GM19463 (cell line): ENCODE measurements at regions not wholly inside any gene's neighbourhood (a gene's known extent, or its start where the extent isn't known, plus 50 kb on each side); places are given as distances from the start of the nearest gene placed in this dataset.

Experiments used
- ATAC-seq: cut with Tn5 transposase; IDR thresholded peaks from one replicate; pipeline ENCODE4 v1.9.1; 2021; ENCODE audit warnings: mild to moderate bottlenecking, moderate library complexity; ENCODE audit not compliant: unreplicated experiment

DNA sequence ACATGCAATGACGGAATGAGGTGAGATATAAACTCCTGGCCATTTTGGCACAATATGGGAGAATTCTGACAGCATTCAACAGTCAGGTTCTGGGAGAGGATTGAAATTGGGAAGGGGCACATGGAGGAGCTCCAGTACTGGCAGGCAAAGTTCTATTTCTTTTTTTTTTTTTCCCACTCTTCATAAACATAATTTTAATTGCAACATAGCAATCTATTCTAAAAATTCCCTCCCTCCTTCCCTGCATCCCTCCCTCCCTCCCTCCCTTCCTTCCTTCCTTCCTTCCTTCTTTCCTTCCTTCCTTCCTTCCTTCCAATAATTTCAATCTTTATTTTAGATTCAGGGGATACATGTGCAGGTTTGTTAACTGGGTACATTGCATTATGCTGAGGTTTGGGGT, 93.2 kb downstream of the PTCSC3 start:
- no peak for ATAC-seq

DNA sequence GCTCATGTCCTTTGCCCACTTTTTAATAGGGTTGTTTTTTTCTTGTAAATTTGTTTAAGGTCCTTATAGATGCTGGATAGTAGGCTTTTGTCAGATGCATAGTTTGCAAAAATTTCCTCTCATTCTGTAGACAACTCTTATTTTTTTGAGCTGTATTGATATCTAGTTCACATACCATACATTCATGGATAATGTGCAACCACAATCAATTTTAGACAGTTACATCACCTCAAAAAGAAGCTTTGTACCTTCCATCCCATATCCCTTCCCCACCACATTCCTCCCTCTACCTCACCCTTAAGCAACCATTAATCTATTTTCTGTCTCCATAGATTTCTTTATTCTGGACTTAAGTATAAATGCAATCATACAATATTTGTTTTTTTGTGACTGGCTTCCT, 98.4 kb downstream of the PTCSC3 start:
- ATAC-seq: no peak

GRCh38 chr14:36076197-36076596, 100.3 kb downstream of the PTCSC3 start:
- ATAC-seq: no peak

DNA sequence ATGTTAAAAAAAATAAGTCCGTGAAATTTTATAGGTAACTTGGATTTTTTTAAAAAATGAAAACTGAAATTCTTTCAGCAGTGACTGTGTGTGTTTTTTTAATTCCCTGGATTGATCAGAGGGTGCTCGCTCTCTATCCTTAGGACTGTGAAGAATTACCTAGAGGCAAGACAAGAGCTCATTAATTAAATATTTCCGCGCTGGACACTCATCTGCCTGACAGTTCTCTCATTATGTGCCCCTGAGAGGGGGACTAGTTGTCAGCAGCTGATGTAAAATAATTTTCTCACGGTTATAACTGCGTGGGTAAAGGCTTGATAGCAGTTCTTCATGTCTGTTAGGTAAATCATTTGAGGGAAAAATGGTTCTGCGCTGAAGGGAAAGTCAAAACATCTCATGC, 101.3 kb downstream of the PTCSC3 start:
- ATAC-seq: no peak

DNA sequence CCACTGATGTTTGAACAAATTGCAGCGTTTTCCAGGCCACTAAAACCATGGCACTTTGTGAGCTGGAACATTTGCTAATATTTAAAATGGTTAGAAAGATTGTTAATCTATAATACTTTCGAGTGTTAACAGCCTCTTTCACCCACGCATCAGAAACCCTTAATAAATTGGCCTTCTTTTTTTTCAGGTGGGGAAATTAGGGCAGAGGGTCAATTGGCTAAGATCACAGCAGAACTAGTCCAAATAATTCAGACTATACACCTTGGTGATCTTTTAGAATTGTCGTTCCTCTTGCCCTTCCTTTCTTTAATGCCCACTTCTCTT, 105.8 kb downstream of the PTCSC3 start:
- no peak for ATAC-seq

- peak; percentile 82 for ATAC-seq
Measured at GRCh38 chr14:36070031-36070719, 106.3 kb downstream of the PTCSC3 start.

DNA sequence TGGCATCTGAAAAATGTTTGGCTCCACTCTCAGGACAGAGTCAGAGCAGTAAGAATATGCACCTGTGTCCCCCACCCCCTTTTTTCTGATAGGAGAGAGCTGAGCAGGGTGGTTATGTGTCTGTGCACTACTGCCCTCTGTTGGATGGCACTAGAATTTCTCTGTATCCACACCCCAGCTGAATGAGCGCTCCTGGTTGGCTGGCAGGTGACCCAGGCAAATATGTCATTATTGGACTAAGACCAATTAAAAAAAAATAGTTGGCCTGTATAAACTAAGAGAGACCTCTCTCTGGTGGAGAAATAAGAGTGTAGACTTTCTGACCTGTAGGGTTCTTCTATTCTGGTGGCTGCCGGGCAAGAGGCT, 107.0 kb downstream of the PTCSC3 start:
- ATAC-seq: peak; percentile 68

GRCh38 chr14:36068777-36069534, 107.6 kb downstream of the PTCSC3 start:
- ATAC-seq: peak; percentile 10

DNA sequence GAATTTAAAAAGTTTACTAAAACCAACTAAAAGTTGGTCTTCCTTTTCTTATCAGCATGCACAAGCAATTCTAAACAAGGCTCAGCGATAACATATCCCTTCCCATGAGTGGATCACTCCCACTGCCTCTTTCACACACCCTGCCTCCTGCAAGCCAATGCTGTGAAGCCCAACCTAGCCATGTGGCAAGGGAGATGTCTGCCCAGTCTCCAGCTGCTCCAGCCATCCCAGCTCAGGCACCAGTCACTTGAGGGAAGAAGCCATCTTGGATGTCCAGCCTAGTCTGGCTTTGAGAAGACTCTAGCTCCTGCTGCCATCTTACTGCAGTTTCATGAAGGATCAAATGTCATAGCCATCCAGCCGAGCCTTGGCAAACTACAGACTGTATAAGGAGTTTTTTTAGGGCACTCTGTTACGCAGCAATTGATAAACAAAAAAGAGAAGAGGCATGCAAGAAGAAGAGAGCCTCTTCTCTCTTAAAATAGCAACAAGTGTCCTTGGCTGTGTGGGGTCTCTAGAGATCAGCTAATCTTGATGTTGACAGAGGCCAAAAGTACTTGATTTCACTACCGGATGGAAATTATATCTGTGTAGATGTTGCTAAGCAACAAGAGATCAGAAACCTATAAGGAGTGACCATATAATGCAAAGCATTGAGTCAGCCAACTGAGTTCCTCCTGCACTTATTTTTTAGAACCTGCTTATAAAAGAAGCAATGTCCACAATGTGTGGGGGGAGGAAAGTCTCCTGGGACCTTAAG, 108.9 kb downstream of the PTCSC3 start:
- no peak for ATAC-seq

DNA sequence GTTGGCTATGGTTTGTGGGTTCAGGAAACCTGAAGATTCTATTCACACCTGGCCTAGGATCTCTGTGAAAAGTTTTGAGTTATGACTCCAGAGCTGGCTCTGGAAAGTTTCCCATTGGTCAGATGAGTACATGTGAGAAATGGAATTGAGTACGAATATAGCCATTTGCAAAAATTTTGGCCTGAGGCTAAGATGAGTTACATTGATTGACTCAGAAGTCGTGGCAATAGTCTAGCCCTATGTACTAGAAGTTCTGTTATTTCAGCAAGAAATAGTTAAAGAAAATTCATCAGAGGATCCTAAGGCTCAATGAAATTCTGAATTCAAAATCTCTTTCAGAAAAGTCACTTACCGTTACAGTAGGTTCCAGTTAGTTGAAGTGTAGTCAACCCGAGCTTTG, 109.9 kb downstream of the PTCSC3 start:
- ATAC-seq: no peak

GRCh38 chr14:36065831-36066230, 110.7 kb downstream of the PTCSC3 start:
- ATAC-seq: no peak

DNA sequence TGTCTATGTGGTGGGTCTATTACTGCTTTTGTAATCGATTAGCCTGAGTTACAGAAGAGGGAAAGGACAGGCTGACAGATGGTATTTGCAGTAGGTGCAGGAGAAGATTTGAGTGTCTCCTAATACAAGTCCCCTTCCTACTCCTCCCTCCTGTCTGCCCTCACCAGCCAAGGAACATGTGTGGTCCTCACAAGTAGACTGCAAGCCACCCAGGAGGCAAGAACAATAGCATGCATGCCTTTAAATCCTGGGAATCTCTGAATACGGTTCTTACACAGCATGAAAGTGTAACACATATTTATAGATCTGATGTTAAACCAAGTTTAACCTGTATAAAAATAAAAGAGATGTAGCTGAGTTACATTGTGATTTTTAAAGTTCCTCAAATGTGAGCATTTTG, 117.0 kb downstream of the PTCSC3 start:
- ATAC-seq: no peak

GRCh38 chr14:36057452-36058116, 118.9 kb downstream of the PTCSC3 start:
- ATAC-seq: no peak

DNA sequence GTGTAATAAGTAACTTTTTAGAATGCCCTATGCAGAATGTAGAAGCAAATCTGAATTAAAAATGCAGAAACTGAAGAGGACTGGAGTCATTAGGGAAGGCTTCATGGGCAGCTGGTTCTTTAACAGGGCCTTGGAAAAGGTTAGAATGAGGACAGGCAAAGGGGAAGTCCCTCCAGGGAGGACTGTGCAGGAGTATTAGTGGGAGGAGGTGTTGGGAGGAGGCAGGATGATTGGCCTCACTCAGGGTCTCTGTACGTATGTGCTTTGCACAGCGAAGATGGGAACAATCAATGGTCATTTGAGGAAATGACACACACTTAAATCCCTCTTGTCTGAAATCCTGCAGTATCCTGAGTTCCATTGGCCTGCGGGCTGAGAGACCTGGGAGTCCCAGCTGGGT, 119.7 kb downstream of the PTCSC3 start:
- ATAC-seq: no peak

GRCh38 chr14:36055681-36056225, 120.8 kb downstream of the PTCSC3 start:
- ATAC-seq: no peak

DNA sequence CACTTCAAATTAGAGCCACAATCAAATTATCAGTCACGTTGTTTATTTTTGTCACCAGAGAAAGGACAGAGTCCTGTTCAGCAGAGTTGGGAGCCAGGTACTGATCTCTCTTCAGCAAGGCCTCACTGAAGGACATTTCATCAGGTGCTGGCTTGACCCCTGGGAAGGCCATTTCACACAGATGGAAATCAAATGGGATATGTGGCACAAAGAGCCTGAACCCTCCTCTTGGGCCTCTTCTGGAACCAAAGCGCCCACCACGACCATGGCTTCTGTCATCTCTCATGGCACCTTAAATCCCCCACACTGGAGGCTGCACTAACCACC, 121.5 kb downstream of the PTCSC3 start:
- no peak for ATAC-seq

DNA sequence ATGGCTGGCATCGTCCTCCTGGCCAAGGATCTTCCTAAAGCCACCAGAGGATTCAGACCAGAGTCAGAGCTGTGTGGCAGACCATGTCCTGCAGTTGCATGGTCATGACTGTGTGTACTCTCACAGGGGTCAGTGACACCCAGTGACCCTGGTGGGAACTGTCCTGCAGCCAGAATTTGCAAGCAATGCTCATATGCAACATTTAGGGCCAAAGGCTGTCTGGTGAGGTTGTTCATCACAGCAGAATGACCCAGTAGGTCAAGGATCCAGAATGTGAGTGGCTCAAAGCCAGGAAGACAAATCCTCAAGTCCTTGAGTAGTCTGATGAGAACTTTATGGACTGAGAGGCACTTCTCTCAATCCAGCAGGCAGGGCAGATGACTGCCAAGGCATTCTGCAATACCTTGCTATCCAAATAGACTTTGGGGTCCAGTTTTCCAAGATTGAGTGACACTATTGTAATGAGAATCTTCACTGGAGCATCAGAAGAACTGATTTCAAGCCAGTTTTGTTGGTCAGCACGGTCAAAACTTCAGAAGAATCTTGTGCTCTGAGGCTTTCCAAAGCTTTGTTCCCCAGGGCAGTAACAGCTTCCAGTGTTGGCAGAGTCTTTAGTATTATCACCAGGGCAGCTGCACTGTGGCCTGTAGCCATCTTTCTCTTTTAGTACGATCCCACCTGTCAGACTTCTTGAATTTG, 122.0 kb downstream of the PTCSC3 start:
- no peak for ATAC-seq

- no peak for ATAC-seq
Measured at GRCh38 chr14:36052681-36053080, 123.8 kb downstream of the PTCSC3 start.

- no peak for ATAC-seq
Measured at GRCh38 chr14:36052063-36052462, 124.5 kb downstream of the PTCSC3 start.

GRCh38 chr14:36048667-36049066, 127.9 kb downstream of the PTCSC3 start:
- ATAC-seq: no peak

GRCh38 chr14:36047912-36048311, 128.6 kb downstream of the PTCSC3 start:
- ATAC-seq: no peak
